GM21526 (cell line): ENCODE measurements at regions not wholly inside any gene's neighbourhood (a gene's known extent, or its start where the extent isn't known, plus 50 kb on each side); places are given as distances from the start of the nearest gene placed in this dataset.

Source experiments
- ATAC-seq: cut with Tn5 transposase; IDR thresholded peaks from one replicate; pipeline ENCODE4 v1.9.1; 2021; ENCODE audit warnings: moderate library complexity; ENCODE audit not compliant: unreplicated experiment, low FRiP score

GRCh38 chr2:156695020-156695419 is 258.8 kb downstream of the GPD2 start:
- ATAC-seq, result no peak

- no peak for ATAC-seq
Measured at GRCh38 chr2:156695595-156695994, 259.4 kb downstream of the GPD2 start.

- no peak for ATAC-seq
Measured at GRCh38 chr2:156697906-156698305, 261.7 kb downstream of the GPD2 start.

GRCh38 chr2:156700681-156701080 is 264.5 kb downstream of the GPD2 start:
- no peak for ATAC-seq

GRCh38 chr2:156702541-156702940 is 266.4 kb downstream of the GPD2 start:
- no peak for ATAC-seq

GRCh38 chr2:156703642-156704041 is 267.5 kb downstream of the GPD2 start:
- no peak for ATAC-seq

- no peak for ATAC-seq
Measured at GRCh38 chr2:156704132-156704531, 268.0 kb downstream of the GPD2 start.

- no peak for ATAC-seq
Measured at GRCh38 chr2:156704617-156705016, 268.4 kb downstream of the GPD2 start.

- ATAC-seq, result no peak
Measured at GRCh38 chr2:156706576-156706975, 270.4 kb downstream of the GPD2 start.

GRCh38 chr2:156708051-156708450 is 271.9 kb downstream of the GPD2 start:
- ATAC-seq, result no peak

GRCh38 chr2:156709091-156709490 is 272.9 kb downstream of the GPD2 start:
- no peak for ATAC-seq

- no peak for ATAC-seq
Measured at GRCh38 chr2:156719036-156719435, 282.9 kb downstream of the GPD2 start.

- no peak for ATAC-seq
Measured at GRCh38 chr2:156727867-156728266, 291.7 kb downstream of the GPD2 start.

GRCh38 chr2:156728328-156728727 is 292.1 kb downstream of the GPD2 start:
- no peak for ATAC-seq

GRCh38 chr2:156731506-156731905 is 295.3 kb downstream of the GPD2 start:
- no peak for ATAC-seq

- ATAC-seq, result no peak
Measured at GRCh38 chr2:156736950-156737349, 300.8 kb downstream of the GPD2 start.

- no peak for ATAC-seq
Measured at GRCh38 chr2:156739301-156739700, 303.1 kb downstream of the GPD2 start.

GRCh38 chr2:156745619-156746018 is 309.4 kb downstream of the GPD2 start:
- no peak for ATAC-seq

- ATAC-seq, result no peak
Measured at GRCh38 chr2:156748221-156748620, 312.0 kb downstream of the GPD2 start.

GRCh38 chr2:156752042-156752441 is 315.9 kb downstream of the GPD2 start:
- ATAC-seq, result no peak

- ATAC-seq, result no peak
Measured at GRCh38 chr2:156753766-156754165, 317.6 kb downstream of the GPD2 start.

- no peak for ATAC-seq
Measured at GRCh38 chr2:156756516-156756915, 320.3 kb downstream of the GPD2 start.

GRCh38 chr2:156763174-156763573 is 327.0 kb downstream of the GPD2 start:
- no peak for ATAC-seq
